ENCODE measurements at regions not wholly inside any gene's neighbourhood (a gene's known extent, or its start where the extent isn't known, plus 50 kb on each side); places are given as distances from the start of the nearest gene placed in this dataset.
"Not testable (repeated sequence)": the region's sequence is repeated elsewhere in the genome, so short reads cannot be mapped to it uniquely, and the experiment has no call there.

DNA sequence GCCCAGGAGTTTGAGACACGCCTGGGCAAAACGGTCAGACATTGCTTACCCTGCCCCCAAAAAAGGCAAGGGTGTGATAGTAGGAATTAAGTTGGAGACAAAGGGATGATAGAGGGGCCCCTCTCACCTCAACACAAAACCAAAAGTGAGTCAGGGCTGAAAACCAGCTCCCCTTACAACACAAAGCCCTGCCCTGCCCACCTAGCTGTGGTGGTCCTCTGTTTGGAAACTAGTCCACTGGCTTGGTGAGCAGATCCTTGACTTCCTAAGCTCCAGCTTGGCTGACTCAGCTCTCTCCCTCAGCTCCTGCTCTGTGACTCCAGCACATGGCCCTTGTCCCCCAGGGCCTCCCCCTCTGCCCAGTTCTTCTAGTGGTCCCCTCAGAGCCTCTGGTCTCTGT, 603.8 kb downstream of the PTPRC start:
- Histone ChIP-seq H3K4me3 (no peak overlapping the region), H3K9me3 (no peaks in the 10 kb centered on the region), H3K27ac (no peak overlapping the region), H3K4me1 (no peaks in the 10 kb centered on the region), H3K36me3 (no peaks in the 10 kb centered on the region), H3K27me3 (no peaks in the 10 kb centered on the region)
- intact Hi-C loops (cut with DNase I), result no loop called here
- TF ChIP-seq, protein P1, sequence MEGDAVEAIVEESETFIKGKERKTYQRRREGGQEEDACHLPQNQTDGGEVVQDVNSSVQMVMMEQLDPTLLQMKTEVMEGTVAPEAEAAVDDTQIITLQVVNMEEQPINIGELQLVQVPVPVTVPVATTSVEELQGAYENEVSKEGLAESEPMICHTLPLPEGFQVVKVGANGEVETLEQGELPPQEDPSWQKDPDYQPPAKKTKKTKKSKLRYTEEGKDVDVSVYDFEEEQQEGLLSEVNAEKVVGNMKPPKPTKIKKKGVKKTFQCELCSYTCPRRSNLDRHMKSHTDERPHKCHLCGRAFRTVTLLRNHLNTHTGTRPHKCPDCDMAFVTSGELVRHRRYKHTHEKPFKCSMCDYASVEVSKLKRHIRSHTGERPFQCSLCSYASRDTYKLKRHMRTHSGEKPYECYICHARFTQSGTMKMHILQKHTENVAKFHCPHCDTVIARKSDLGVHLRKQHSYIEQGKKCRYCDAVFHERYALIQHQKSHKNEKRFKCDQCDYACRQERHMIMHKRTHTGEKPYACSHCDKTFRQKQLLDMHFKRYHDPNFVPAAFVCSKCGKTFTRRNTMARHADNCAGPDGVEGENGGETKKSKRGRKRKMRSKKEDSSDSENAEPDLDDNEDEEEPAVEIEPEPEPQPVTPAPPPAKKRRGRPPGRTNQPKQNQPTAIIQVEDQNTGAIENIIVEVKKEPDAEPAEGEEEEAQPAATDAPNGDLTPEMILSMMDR (IDR thresholded peaks at IDR 0.05), result no peak
- DNase-seq (ENCODE audit: low spot score in 2 of 2), result no peak

DNA sequence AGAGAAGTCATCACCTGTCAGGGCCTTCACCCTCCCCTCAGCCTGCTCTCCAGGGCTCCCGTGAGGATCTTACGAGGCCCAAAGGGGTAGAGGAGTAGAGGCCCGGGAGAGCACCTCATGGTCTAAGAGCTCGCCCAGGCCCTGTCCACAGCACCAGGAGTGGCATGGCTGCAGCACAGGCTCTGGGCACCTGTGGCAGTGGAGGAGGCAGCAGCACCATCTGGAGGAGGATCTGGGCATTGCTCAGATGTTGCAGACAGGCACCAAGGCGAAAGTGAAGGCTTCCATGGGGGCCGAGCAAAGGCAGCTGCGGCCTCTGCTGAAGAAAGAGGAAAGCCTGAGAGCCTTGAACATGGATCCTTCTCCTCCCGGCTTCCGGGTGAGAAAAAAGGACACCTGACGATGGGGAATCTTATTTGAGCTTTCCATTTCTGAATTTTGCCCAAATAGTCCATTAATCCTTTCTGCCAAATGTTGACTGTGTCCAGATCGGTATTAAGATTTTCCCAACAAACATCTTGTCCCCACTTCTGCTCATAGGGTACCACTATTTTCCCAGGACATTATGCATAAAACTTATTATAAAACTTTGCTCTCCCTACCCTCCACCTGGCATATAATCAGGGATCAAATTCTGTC, 604.7 kb downstream of the PTPRC start:
- H3K9me3 ChIP-seq, result no peaks in the 10 kb centered on the region
- no peak for DNase-seq (ENCODE audit: low spot score in 2 of 2)
- H3K36me3 ChIP-seq, result no peaks in the 10 kb centered on the region
- TF ChIP-seq, protein P1 (IDR thresholded peaks at IDR 0.05), result no peak
- intact Hi-C loops (cut with DNase I), result no loop called here
- H3K27ac ChIP-seq, result no peak overlapping the region
- no peak overlapping the region for H3K4me3 ChIP-seq
- H3K4me1 ChIP-seq, result no peaks in the 10 kb centered on the region
- no peaks in the 10 kb centered on the region for H3K27me3 ChIP-seq

DNA sequence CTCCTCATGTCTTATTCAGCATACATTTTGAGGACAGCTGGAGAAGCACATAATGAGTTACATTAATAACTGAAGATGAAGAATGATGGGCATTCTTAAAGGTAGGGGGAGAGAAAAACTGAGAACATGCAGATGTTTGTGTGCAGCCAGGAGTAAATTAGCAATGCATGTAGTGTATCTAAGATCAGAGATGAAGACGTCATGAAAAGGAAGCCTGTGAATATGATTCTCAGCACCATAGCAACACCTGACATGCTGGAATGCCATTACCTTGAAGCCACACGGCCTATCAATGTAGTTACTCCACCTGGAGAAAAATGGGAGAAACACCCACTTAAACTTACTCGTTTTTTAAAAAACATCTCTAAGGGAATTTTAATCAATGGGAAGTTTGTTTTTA, 607.1 kb downstream of the PTPRC start:
- Histone ChIP-seq H3K27me3 (no peaks in the 10 kb centered on the region), H3K36me3 (no peaks in the 10 kb centered on the region), H3K4me1 (no peaks in the 10 kb centered on the region), H3K4me3 (no peak overlapping the region), H3K9me3 (no peaks in the 10 kb centered on the region), H3K27ac (no peak overlapping the region)
- intact Hi-C loops (cut with DNase I), result no loop called here
- TF ChIP-seq, protein P1 (IDR thresholded peaks at IDR 0.05), result no peak
- DNase-seq (ENCODE audit: low spot score in 2 of 2), result no peak

DNA sequence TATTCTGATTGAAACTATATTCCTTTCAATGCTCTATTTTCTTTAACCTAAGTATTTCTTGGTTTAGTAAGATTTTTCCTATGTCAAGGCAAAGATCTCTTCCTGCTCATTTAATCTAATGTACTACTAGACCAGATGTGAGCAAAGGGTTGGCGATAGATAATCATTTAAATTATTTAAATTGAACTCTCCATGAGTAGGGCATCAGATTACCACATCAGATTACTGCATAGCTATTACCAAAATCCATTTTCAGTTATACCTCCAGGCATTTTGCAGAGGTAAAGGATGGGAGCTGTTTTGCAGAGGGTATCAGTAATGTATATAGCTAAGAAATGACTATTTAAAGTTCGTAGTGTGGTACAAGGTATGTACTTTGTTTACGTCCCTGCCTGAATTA, 607.9 kb downstream of the PTPRC start:
- H3K27ac ChIP-seq, result no peak overlapping the region
- TF ChIP-seq, protein P1 (IDR thresholded peaks at IDR 0.05), result no peak
- no peaks in the 10 kb centered on the region for H3K36me3 ChIP-seq
- H3K4me1 ChIP-seq, result no peaks in the 10 kb centered on the region
- no peaks in the 10 kb centered on the region for H3K9me3 ChIP-seq
- intact Hi-C loops (cut with DNase I), result no loop called here
- DNase-seq (ENCODE audit: low spot score in 2 of 2), result no peak
- H3K4me3 ChIP-seq, result no peak overlapping the region
- H3K27me3 ChIP-seq, result no peaks in the 10 kb centered on the region

DNA sequence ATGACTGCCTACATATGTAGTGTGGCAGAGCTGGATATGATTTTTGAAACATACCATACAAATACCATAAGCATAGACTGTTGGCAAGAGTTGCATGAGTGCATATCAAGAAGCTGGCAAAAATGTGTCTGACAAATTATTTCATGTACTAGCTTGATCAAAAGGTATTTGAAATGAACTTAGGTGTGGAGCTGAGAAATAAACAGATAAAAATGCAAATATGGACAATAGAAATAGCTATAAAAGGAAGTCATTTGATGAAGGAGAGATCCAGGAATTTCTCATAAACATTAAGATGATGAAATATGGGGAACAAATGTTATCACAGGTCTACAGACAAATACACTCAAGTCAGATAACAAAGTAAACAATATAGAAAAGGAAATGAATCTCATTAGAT, 609.1 kb downstream of the PTPRC start:
- Histone ChIP-seq H3K9me3 (no peaks in the 10 kb centered on the region), H3K36me3 (no peaks in the 10 kb centered on the region), H3K4me1 (no peaks in the 10 kb centered on the region), H3K27ac (no peak overlapping the region), H3K4me3 (no peak overlapping the region), H3K27me3 (no peaks in the 10 kb centered on the region)
- TF ChIP-seq, protein P1 (IDR thresholded peaks at IDR 0.05), result no peak
- no peak for DNase-seq (ENCODE audit: low spot score in 2 of 2)
- intact Hi-C loops (cut with DNase I), result no loop called here

DNA sequence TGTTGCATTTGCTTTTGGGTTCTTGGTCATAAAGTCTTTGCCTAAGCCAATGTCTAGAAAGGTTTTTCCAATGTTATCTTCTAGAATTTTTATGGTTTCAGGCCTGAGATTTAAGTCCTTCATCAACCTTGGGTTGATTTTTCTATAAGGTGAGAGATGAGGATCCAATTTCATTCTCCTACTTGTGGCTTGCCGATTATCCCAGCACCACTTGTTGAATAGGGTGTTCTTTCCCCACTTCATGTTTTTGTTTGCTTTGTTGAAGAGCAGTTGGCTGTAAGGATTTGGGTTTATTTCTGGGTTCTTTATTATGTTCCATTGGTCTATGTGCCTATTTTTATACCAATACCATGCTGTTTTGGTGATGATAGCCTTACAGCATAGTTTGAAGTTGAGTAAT, 615.2 kb downstream of the PTPRC start:
- H3K36me3 ChIP-seq; H3K27ac ChIP-seq; intact Hi-C loops (cut with DNase I); H3K27me3 ChIP-seq; H3K4me1 ChIP-seq; H3K9me3 ChIP-seq; H3K4me3 ChIP-seq; DNase-seq (ENCODE audit: low spot score in 2 of 2): not testable (repeated sequence)

Measured in ascending aorta (tissue), 2 donors.